ENCODE measurements at regions not wholly inside any gene's neighbourhood (a gene's known extent, or its start where the extent isn't known, plus 50 kb on each side); places are given as distances from the start of the nearest gene placed in this dataset.

DNA sequence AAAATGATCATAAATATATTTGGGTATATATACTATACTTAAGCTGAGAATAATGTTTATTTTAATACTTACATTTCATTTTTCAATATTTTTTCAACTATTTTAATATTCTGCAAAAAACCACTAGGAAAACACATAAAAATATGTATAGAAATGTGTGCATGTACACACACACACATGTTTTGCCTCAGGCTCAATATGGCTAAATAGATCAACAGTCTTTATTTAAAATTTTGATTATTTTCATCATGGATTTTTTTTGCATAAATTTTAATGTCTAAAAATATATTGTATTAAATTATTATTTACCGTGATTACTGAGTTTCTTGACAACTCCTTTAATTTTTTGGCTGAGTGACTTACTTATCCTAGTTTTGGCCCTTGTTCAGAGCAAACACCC lies 846.5 kb downstream of the DHX35 start:
- H2BK120ac ChIP-seq (replicated peaks; ENCODE audit: low read depth, low read length), result no peak overlapping the region
- H3K23ac ChIP-seq (ENCODE audit: insufficient read length), result no peak overlapping the region
- no peak overlapping the region for H3K4me3 ChIP-seq (ENCODE audit: extremely low read depth in 1 of 4, insufficient read depth in 2 of 4, low read depth in 3 of 4, low read length in 4 of 4)
- H4K91ac ChIP-seq (replicated peaks; ENCODE audit: insufficient read length, low read length), result no peak overlapping the region
- DNase-seq (ENCODE audit: low read depth in 1 of 2, low spot score in 2 of 2), result no peak
- no peaks in the 10 kb centered on the region for H3K23me2 ChIP-seq (ENCODE audit: low read depth, low read length)
- WGBS, 2 experiments (ENCODE audit: extremely low coverage in 1 of 2, insufficient coverage in 1 of 2, insufficient read length in 1 of 2, insufficient replicate concordance in 2 of 2, low coverage in 1 of 2, low lambda C conversion rate in 2 of 2, missing lambda C conversion rate in 1 of 2), result 86% methylated on average over 1 of the region's 1 CpG; no CpG with 5 or more reads in 1 of the 2 experiments
- H3K27me3 ChIP-seq (replicated peaks in 1 of 4; ENCODE audit: control insufficient read depth in 3 of 4, extremely low read depth in 1 of 4, insufficient read depth in 3 of 4, low read length in 3 of 4), result no peaks in the 10 kb centered on the region
- TF ChIP-seq CTBP2 (IDR thresholded peaks at IDR 0.05; ENCODE audit: borderline replicate concordance, insufficient read depth, insufficient read length, low read length), result no peak
- TF ChIP-seq EZH2 (IDR thresholded peaks at IDR 0.05; ENCODE audit: low read depth, low read length, severe bottlenecking), result no peak
- TF ChIP-seq EP300 (IDR thresholded peaks at IDR 0.05; ENCODE audit: borderline replicate concordance in 1 of 2, low read depth in 2 of 2, low read length in 2 of 2), result no peak
- TF ChIP-seq RBBP5 (IDR thresholded peaks at IDR 0.05; ENCODE audit: borderline replicate concordance, low read depth, low read length), result no peak
- no peak for TF ChIP-seq SUZ12 (IDR thresholded peaks at IDR 0.05; ENCODE audit: low read length)
- no peak for TF ChIP-seq SIN3A (conservative IDR thresholded peaks at IDR 0.05 in 1 of 2, IDR thresholded peaks at IDR 0.05 in 1 of 2; ENCODE audit: low read depth in 1 of 2, low read length in 2 of 2)
- TF ChIP-seq NRF1 (IDR thresholded peaks at IDR 0.05; ENCODE audit: low read depth, low read length), result no peak
- no peak for TF ChIP-seq JUN (IDR thresholded peaks at IDR 0.05; ENCODE audit: low read depth, low read length)
- no peak for TF ChIP-seq POU5F1 (IDR thresholded peaks at IDR 0.05; ENCODE audit: low read depth, low read length)
- no peak for TF ChIP-seq TEAD4 (IDR thresholded peaks at IDR 0.05; ENCODE audit: low read depth, low read length)
- TF ChIP-seq SAP30 (IDR thresholded peaks at IDR 0.05; ENCODE audit: insufficient read depth, insufficient replicate concordance, low read length), result no peak
- FAIRE-seq, result no peak
- H3K79me1 ChIP-seq (ENCODE audit: low read depth, low read length), result no peaks in the 10 kb centered on the region
- H4K8ac ChIP-seq (ENCODE audit: extremely low read depth, insufficient read depth, low read length), result no peak overlapping the region
- H4K5ac ChIP-seq (ENCODE audit: insufficient read length, low read depth, low read length), result no peak overlapping the region
- H3K79me2 ChIP-seq (ENCODE audit: control insufficient read depth in 1 of 2, insufficient read depth in 2 of 2, low read length in 2 of 2), result no peaks in the 10 kb centered on the region
- ChIA-PET POLR2A (ENCODE audit: partially characterized antibody) (interaction anchor here (0.8 kb wide), 1 partner anchor 10 kb away, joined by 3 read pairs; no protein-coding TSS in a partner anchor), CTCF (ENCODE audit: partially characterized antibody) (interaction anchor here (1.2 kb wide), 1 partner anchor 933 kb away, joined by 3 read pairs; no protein-coding TSS in a partner anchor)
- no peaks in the 10 kb centered on the region for H4K20me1 ChIP-seq (replicated peaks in 1 of 2; ENCODE audit: control insufficient read depth in 1 of 2, insufficient read depth in 2 of 2, low read length in 2 of 2)
- no peak overlapping the region for H3K14ac ChIP-seq (ENCODE audit: insufficient read length)
- no peaks in the 10 kb centered on the region for H3K9me3 ChIP-seq (ENCODE audit: insufficient read depth in 2 of 2, low read depth in 1 of 2, low read length in 1 of 2)
- no peak overlapping the region for H3K4me2 ChIP-seq (ENCODE audit: insufficient read depth in 1 of 2, low read depth in 2 of 2, low read length in 2 of 2)
- no peaks in the 10 kb centered on the region for H3K4me1 ChIP-seq (replicated peaks in 1 of 4; ENCODE audit: control insufficient read depth in 3 of 4, insufficient read depth in 4 of 4, low read length in 3 of 4)
- H2BK15ac ChIP-seq (ENCODE audit: low read length), result no peak overlapping the region
- no peak overlapping the region for H2BK12ac ChIP-seq (ENCODE audit: low read depth, low read length)
- H3K56ac ChIP-seq (replicated peaks; ENCODE audit: insufficient read length, low read depth, low read length), result no peak overlapping the region
- no peak overlapping the region for H3K18ac ChIP-seq (ENCODE audit: extremely low read depth, low read length)
- H3K27ac ChIP-seq (ENCODE audit: low read depth, low read length), result no peak overlapping the region
- H3K4ac ChIP-seq (replicated peaks; ENCODE audit: insufficient read length, low read depth, low read length), result no peak overlapping the region
- H3K36me3 ChIP-seq (ENCODE audit: control insufficient read depth in 2 of 4, insufficient read depth in 4 of 4, low read length in 3 of 4), result no peaks in the 10 kb centered on the region
- no peak overlapping the region for H2AK5ac ChIP-seq (ENCODE audit: low read depth, low read length)
- no peak overlapping the region for H2AFZ ChIP-seq (ENCODE audit: low read length)
- H2BK5ac ChIP-seq (ENCODE audit: low read depth, low read length), result no peak overlapping the region
- no peak overlapping the region for H2BK20ac ChIP-seq (ENCODE audit: low read length)
- H3K9ac ChIP-seq (replicated peaks in 1 of 4; ENCODE audit: extremely low read depth in 1 of 4, low read depth in 3 of 4, low read length in 3 of 4), result no peak overlapping the region
